Upper lobe of left lung (tissue), 6 donors: ENCODE measurements at regions not wholly inside any gene's neighbourhood (a gene's known extent, or its start where the extent isn't known, plus 50 kb on each side); places are given as distances from the start of the nearest gene placed in this dataset.
A peak's percentile ranks its signal among the peaks of the same experiment; 100 is the strongest.

Experiments
- ATAC-seq, 2 donors: fragments of 200-7000 bp; cut with Tn5 transposase; one replicate each; pipeline ENCODE4 v1.9.1; 2022; ENCODE audit warnings: mild to moderate bottlenecking in 2 of 2, moderate library complexity in 2 of 2; ENCODE audit not compliant: low FRiP score in 2 of 2
- DNase-seq, 2 donors: peaks; one replicate each; pipeline ENCODE4 v3.0.0-alpha.2; 2019 to 2020
- H3K27ac ChIP-seq, 4 donors: fragments of 200-600 bp; sonication (generic); one replicate each; pipeline ENCODE4 v1.5.1; 2016 to 2019
- H3K27me3 ChIP-seq, 4 donors: fragments of 200-600 bp; sonication (generic); one replicate each; pipeline ENCODE4 v1.5.1; 2017 to 2019
- H3K36me3 ChIP-seq, 4 donors: fragments of 200-600 bp; sonication (generic); one replicate each; pipeline ENCODE4 v1.5.1; 2016 to 2019
- H3K4me1 ChIP-seq, 4 donors: fragments of 200-600 bp; sonication (generic); one replicate each; pipeline ENCODE4 v1.5.1; 2018 to 2019
- H3K4me3 ChIP-seq, 4 donors: fragments of 200-600 bp; sonication (generic); one replicate each; pipeline ENCODE4 v1.5.1; 2017 to 2019; ENCODE audit warnings: mild to moderate bottlenecking in 2 of 4, moderate library complexity in 1 of 4
- H3K9me3 ChIP-seq, 4 donors: fragments of 200-600 bp; sonication (generic); one replicate each; pipeline ENCODE4 v1.5.1; 2018 to 2019
- EP300 ChIP-seq, 4 donors: sonication (generic); formaldehyde crosslinking; IDR thresholded peaks; one replicate each; pipeline ENCODE4 v1.5.1; 2017; ENCODE audit warnings: antibody characterized with exemption in 4 of 4, control low read depth in 2 of 4
- POLR2A ChIP-seq, 4 donors: fragments of 450-650 bp; IDR thresholded peaks; one replicate each; pipeline ENCODE4 v1.5.1; 2016 to 2017; ENCODE audit warnings: antibody characterized with exemption in 4 of 4, mild to moderate bottlenecking in 2 of 4
- POLR2AphosphoS5 ChIP-seq, 2 donors: sonication (generic); formaldehyde crosslinking; IDR thresholded peaks; one replicate each; pipeline ENCODE4 v1.5.1; 2017; ENCODE audit warnings: antibody characterized with exemption in 2 of 2
- WGBS, 2 donors: methylation state at CpG; one replicate each; pipeline ENCODE4 v1.1.5; 2017 to 2018; 5-methylcytosine and 5-hydroxymethylcytosine counted together
- TF ChIP-seq, protein P1 (sequence below), 6 experiments: fragments of 450-650 bp in 4 of 6; fragments of 200-600 bp in 2 of 6; sonication (generic) in 2 of 6; IDR thresholded peaks; one replicate each; pipeline ENCODE4 v1.5.1; 2016 to 2019; ENCODE audit warnings: antibody characterized with exemption in 6 of 6
- donor health status: DM: no; HTN: no; CAD: no; lungs with moderate emphysema.
- donor health status: DM: no; HTN: yes; CAD: no; lungs with severe emphysema.

DNA sequence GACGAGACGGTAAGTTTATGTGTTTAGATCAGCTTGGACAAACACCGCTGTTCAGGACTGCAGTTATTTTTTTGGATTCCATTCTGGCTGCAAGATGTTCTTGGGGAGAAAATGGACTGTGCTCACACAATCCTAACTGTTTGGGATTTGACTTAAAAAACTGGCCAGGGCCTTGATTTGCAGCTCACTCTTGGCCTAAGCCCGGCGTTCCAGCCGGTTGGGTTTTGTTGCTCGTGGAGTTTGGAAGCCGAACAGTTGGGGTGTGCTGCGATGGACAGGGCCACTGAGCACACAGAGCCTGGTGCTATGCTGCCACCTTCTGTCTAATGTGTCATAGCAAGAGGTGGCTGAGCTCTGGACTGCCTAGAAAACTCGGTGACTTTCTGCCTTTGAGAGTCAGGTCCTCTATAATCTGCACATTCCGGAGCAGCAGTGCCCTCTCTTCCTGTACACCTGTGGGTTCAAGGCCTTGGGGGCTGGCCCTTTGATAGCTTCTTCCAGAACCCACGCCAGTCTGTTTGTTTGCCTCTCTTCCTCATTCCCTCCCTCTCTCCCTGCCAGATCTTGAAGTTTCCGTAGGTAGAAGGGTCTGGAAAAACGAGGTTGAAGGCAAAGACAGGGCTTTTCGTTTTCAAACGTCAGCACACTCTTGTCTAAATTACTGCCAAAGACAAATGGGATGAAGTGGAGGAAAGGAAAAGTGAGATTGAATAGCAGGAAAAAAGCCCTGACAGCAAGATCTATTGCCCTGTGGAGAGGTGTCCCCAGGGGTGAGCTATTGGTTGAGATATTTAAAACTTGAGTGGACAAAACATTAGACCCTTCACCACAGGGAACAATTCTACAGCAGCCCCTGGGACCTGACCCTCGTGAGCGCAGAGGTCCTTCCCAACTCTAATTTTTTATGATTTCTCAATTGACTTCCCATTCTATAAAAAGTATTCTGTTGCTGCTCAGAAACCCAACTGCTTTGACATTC lies 167.5 kb upstream of the HABP2 start:
- 18 to 23% methylated on average over 17 to 18 of the region's 18 CpGs for WGBS, 2 donors
- no peak overlapping the region for H3K4me3 ChIP-seq
- DNase-seq, result peak in 1 of 2 donors; percentile 84
- H3K36me3 ChIP-seq, result no peaks in the 10 kb centered on the region
- H3K27me3 ChIP-seq, result no peaks in the 10 kb centered on the region
- H3K27ac ChIP-seq, result peak overlapping the region in 2 of 4 donors; percentile 17 to 24
- no peak for TF ChIP-seq POLR2A (IDR thresholded peaks at IDR 0.05)
- TF ChIP-seq, protein P1, sequence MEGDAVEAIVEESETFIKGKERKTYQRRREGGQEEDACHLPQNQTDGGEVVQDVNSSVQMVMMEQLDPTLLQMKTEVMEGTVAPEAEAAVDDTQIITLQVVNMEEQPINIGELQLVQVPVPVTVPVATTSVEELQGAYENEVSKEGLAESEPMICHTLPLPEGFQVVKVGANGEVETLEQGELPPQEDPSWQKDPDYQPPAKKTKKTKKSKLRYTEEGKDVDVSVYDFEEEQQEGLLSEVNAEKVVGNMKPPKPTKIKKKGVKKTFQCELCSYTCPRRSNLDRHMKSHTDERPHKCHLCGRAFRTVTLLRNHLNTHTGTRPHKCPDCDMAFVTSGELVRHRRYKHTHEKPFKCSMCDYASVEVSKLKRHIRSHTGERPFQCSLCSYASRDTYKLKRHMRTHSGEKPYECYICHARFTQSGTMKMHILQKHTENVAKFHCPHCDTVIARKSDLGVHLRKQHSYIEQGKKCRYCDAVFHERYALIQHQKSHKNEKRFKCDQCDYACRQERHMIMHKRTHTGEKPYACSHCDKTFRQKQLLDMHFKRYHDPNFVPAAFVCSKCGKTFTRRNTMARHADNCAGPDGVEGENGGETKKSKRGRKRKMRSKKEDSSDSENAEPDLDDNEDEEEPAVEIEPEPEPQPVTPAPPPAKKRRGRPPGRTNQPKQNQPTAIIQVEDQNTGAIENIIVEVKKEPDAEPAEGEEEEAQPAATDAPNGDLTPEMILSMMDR (IDR thresholded peaks at IDR 0.05), result peak; percentile 67 to 90 (median 81)
- ATAC-seq, result peak; percentile 95 to 97
- H3K9me3 ChIP-seq, result no peaks in the 10 kb centered on the region
- peaks cover 11 to 39% (median 20%) of the 10 kb centered on the region in 4 donors for H3K4me1 ChIP-seq

DNA sequence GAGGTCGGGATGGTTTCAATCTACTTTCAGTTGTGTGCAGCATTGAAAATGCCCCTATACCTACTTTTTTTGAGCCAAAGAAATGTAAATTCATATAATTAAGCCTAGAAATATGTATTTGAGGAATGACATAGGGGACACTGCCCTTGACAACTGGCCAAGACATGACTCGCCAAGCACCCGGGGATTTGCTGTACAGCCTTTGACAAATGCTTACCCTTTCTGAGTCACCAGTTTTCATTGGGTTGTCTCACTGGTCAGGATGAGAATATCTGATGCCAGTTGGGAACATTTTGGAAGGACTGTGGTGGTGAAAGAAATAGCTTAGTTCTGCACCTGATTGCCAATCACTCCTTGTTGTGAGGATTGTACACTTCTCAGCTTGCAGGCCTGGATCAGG lies 166.8 kb upstream of the HABP2 start:
- H3K36me3 ChIP-seq, result no peaks in the 10 kb centered on the region
- 48 to 59% methylated on average over 3 of the region's 3 CpGs for WGBS, 2 donors
- H3K27me3 ChIP-seq, result no peaks in the 10 kb centered on the region
- H3K4me1 ChIP-seq, result peaks cover 11 to 39% (median 20%) of the 10 kb centered on the region in 4 donors
- DNase-seq (no peak), ATAC-seq (peak in 1 of 2 donors; percentile 71)
- no peaks in the 10 kb centered on the region for H3K9me3 ChIP-seq
- TF ChIP-seq, protein P1 (IDR thresholded peaks at IDR 0.05), result no peak
- TF ChIP-seq POLR2A (IDR thresholded peaks at IDR 0.05) (no peak), POLR2AphosphoS5 (IDR thresholded peaks at IDR 0.05) (no peak), EP300 (IDR thresholded peaks at IDR 0.05) (no peak)
- no peak overlapping the region for H3K4me3 ChIP-seq
- no peak overlapping the region for H3K27ac ChIP-seq

DNA sequence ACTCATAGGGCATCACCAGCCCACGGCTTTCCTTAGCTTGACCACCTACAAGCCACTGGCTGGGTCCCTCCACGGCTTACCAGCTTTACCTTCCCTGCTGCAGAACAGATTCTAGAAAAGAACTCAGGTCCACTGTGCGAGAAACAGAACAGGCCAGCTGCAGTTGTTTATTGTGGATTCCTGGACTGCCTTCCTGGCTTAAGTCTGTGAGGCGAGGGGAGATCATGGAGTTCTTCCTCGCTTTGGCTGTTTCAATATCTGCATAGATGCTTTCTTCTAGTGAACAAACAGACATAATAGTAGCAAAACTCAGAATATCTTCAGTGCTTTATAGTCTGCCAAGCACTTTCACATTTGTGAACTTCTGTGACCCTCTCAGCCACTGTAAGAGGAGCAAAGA lies 162.9 kb upstream of the HABP2 start:
- peaks cover 0 to 13% (median 5%) of the 10 kb centered on the region in 4 donors for H3K4me1 ChIP-seq
- no peak overlapping the region for H3K4me3 ChIP-seq
- no peak for ATAC-seq
- H3K36me3 ChIP-seq, result no peaks in the 10 kb centered on the region
- H3K27ac ChIP-seq, result no peak overlapping the region
- H3K27me3 ChIP-seq, result no peaks in the 10 kb centered on the region
- 94 to 98% methylated on average over 4 to 5 of the region's 5 CpGs for WGBS, 2 donors
- no peak for TF ChIP-seq POLR2A (IDR thresholded peaks at IDR 0.05)
- TF ChIP-seq, protein P1 (IDR thresholded peaks at IDR 0.05), result no peak
- no peak for TF ChIP-seq EP300 (IDR thresholded peaks at IDR 0.05)
- TF ChIP-seq POLR2AphosphoS5 (IDR thresholded peaks at IDR 0.05), result no peak
- no peak for DNase-seq
- H3K9me3 ChIP-seq, result no peaks in the 10 kb centered on the region

DNA sequence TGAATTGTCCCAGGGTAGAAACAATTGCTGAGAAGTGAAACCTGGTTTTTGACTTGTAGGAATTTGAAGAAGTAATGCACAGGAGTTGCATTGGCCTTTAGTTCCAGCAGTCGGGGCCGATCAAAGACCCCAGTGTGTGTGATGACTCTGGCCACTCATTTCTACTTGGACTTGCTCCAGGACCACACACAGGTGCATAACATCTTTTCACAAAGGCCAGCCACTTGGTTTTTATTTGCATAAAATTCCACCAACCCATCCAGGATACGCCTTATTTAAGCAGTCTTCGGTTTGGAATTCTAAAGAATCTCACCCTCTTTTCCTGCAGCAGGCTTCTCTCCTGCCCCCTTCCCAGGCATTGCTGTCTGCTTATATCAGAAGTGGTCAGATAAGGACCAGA lies 162.0 kb upstream of the HABP2 start:
- H3K36me3 ChIP-seq, result no peaks in the 10 kb centered on the region
- ATAC-seq (no peak), DNase-seq (no peak)
- no peaks in the 10 kb centered on the region for H3K9me3 ChIP-seq
- peaks cover 0 to 6% (median 0%) of the 10 kb centered on the region in 4 donors for H3K4me1 ChIP-seq
- H3K4me3 ChIP-seq, result no peak overlapping the region
- WGBS, 2 donors, result 67 to 69% methylated on average over 4 of the region's 4 CpGs
- TF ChIP-seq POLR2AphosphoS5 (IDR thresholded peaks at IDR 0.05) (no peak), POLR2A (IDR thresholded peaks at IDR 0.05) (no peak), EP300 (IDR thresholded peaks at IDR 0.05) (no peak)
- TF ChIP-seq, protein P1 (IDR thresholded peaks at IDR 0.05), result no peak
- no peaks in the 10 kb centered on the region for H3K27me3 ChIP-seq
- H3K27ac ChIP-seq, result no peak overlapping the region
